OCI-LY1 (cell line): ENCODE measurements at regions not wholly inside any gene's neighbourhood (a gene's known extent, or its start where the extent isn't known, plus 50 kb on each side); places are given as distances from the start of the nearest gene placed in this dataset.

Source experiments
- CTCF ChIP-seq: fragments of 200-600 bp; sonication (generic), shearing (Covaris generic); IDR thresholded peaks from 2 replicates; pipeline ENCODE4 v1.5.1; 2017; ENCODE audit warnings: mild to moderate bottlenecking, antibody characterized with exemption, low read length, moderate library complexity, mixed read lengths
- EZH2 ChIP-seq: fragments of 200-600 bp; sonication (generic), shearing (Covaris generic); IDR thresholded peaks from 2 replicates; pipeline ENCODE4 v1.8.0; 2017; ENCODE audit warnings: borderline replicate concordance, mixed run types, mild to moderate bottlenecking, antibody characterized with exemption, low read length, moderate library complexity, mixed read lengths

- TF ChIP-seq CTCF: no peak
- TF ChIP-seq EZH2: no peak
These were observed 631.9 kb downstream of the PSAT1 start for GRCh38 chr9:78928625-78929405.
